NCI-H69 (cell line): ENCODE measurements at regions not wholly inside any gene's neighbourhood (a gene's known extent, or its start where the extent isn't known, plus 50 kb on each side); places are given as distances from the start of the nearest gene placed in this dataset.
"Not testable (repeated sequence)": the region's sequence is repeated elsewhere in the genome, so short reads cannot be mapped to it uniquely, and the experiment has no call there.

Experiments used
- DNase-seq: peaks from one replicate; lab custom pipeline; 2025; lab: John Stamatoyannopoulos, UW

GRCh38 chrX:65610481-65610880 lies 57.0 kb upstream of the MSN start:
- no peak for DNase-seq

- no peak for DNase-seq
Measured at GRCh38 chrX:65610040-65610439, 57.4 kb upstream of the MSN start.

GRCh38 chrX:65609237-65609636 lies 58.2 kb upstream of the MSN start:
- DNase-seq = no peak

- no peak for DNase-seq
Measured at GRCh38 chrX:65608026-65608425, 59.4 kb upstream of the MSN start.

- DNase-seq = no peak
Measured at GRCh38 chrX:65607070-65607742, 60.2 kb upstream of the MSN start.

- no peak for DNase-seq
Measured at GRCh38 chrX:65602221-65602560, 65.3 kb upstream of the MSN start.

- DNase-seq = no peak
Measured at GRCh38 chrX:65601530-65602220, 65.8 kb upstream of the MSN start.

- DNase-seq = no peak
Measured at GRCh38 chrX:65601126-65601525, 66.3 kb upstream of the MSN start.

GRCh38 chrX:65600106-65600505 lies 65.5 kb upstream of the LAS1L start:
- no peak for DNase-seq

- no peak for DNase-seq
Measured at GRCh38 chrX:65598559-65599147, 64.1 kb upstream of the LAS1L start.

GRCh38 chrX:65596270-65597034 lies 61.9 kb upstream of the LAS1L start:
- no peak for DNase-seq

- peak; percentile 61 for DNase-seq
Measured at GRCh38 chrX:65595460-65595876, 60.9 kb upstream of the LAS1L start.

- no peak for DNase-seq
Measured at GRCh38 chrX:65591206-65591605, 56.6 kb upstream of the LAS1L start.

GRCh38 chrX:65589304-65589703 lies 54.7 kb upstream of the LAS1L start:
- DNase-seq = no peak

GRCh38 chrX:65588795-65589194 lies 54.2 kb upstream of the LAS1L start:
- DNase-seq = no peak

- DNase-seq = peak; percentile 3
Measured at GRCh38 chrX:65587616-65588526, 53.3 kb upstream of the LAS1L start.

- no peak for DNase-seq
Measured at GRCh38 chrX:65586491-65586890, 51.9 kb upstream of the LAS1L start.

GRCh38 chrX:65585226-65585625 lies 50.6 kb upstream of the LAS1L start:
- DNase-seq = not testable (repeated sequence)
